ENCODE measurements at regions not wholly inside any gene's neighbourhood (a gene's known extent, or its start where the extent isn't known, plus 50 kb on each side); places are given as distances from the start of the nearest gene placed in this dataset.
A peak's percentile ranks its signal among the peaks of the same experiment; 100 is the strongest.
"Not testable (repeated sequence)": the region's sequence is repeated elsewhere in the genome, so short reads cannot be mapped to it uniquely, and the experiment has no call there.

DNA sequence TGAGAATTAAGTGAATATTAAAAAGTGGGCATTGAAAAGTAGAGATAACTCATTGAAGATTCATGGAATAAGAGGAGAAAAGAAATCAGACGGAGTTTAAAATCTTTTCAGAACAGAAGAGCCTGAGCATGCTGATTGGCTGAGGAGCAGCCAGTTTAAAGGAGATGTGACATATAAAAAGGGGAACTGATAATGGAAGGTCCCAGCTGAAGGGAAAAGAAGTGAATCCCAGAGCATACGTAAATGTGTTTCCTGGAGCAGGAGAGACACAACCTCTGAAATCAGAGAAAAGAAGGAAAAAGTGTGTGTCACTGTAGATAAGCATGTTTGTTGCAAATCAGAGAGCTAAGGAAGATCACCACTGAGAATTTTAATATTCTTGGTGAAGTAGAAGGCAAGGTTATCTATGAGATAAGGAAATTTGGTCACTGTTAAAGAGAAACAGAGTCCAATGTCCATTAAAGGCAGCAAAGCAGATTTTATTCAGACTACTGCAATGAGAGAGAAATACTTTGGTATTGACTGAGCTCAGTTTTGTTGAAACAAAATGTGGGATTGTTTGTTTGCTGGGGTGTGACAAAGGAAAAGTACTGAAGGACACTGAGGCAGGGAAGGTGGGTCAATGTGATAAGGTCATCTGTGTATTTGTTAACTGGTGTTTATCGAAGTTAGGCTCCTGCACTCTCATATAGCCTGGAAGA lies 84.6 kb upstream of the WDR72 start:
- no peak for DNase-seq

DNA sequence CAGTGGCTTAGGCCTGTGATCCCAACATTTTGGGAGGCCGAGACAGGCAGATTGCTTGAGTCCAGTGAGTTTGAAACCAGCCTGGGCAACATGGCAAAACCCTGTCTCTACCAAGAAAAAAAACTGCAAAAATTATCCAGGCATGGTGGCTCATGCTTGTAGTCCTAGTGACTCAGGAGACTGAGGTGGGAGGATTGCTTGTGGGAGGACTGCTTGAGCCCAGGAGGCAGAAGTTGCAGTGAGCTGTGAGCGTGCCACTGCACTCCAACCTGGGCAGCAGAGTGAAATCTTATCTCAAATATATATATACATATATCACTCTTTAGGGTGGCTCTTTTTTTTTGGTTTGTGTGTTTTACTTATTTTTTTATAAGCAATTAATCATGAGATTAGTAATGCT lies 83.7 kb upstream of the WDR72 start:
- no peak for DNase-seq

GRCh38 chr15:53841651-53842050 lies 82.2 kb upstream of the WDR72 start:
- DNase-seq: no peak

DNA sequence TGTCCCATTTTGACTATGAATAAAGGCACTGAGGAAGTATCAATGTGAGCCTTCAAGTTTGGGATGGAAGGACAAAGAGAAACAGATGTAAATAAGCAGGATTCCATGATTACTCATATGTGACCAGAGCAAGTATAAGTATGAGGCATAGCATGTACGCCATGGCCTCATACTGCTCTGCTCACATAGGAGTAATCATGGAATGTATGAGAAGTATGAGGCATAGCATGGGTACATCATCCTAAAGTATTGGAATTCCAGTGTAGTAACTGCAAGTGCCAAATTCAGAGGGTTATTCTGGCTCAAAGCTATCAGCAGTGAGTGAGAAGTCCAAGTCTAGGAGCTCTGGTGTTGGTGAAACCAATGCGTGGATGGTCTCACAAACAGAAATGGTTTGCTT lies 81.2 kb upstream of the WDR72 start:
- DNase-seq: no peak

DNA sequence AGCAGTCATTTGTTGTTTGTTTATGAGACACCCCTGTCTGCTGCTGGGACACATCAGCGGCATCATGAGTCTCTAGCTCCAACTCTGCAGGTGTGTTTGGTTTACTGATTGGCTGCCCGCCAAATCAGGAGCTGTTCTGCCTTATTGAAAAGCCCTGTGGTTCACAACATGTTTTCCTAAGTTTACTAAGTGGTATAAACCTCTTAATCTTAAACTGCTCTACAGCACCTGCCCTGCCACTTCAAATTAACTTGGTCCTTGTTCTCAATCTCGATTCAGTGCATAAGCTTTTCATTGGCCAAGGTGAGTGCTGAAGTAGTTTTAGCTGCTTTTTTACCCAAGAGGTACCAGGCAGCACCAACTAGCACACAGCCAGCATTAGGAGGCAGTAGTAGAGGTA lies 77.8 kb upstream of the WDR72 start:
- DNase-seq: peak; percentile 94

- DNase-seq: no peak
Measured at GRCh38 chr15:53836618-53837017, 77.2 kb upstream of the WDR72 start.

DNA sequence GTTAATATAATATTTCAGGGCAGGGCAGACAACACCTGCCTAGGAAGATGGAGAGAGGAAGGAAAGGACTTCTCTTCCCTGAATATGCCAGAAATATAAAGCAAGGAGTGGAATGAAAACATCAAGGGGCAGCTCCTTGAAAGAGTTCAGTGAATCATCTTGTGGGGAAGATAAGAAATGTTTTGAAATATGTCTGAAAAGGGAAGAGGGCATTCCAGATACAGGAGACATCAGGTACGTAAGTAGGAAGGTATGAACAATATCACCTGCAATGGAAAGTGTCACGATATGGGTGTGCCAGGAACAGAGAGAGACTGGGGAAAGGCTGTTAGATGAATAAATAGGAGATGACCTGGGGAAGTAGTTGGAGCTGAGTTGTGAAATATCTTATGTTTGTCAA lies 75.8 kb upstream of the WDR72 start:
- no peak for DNase-seq

DNA sequence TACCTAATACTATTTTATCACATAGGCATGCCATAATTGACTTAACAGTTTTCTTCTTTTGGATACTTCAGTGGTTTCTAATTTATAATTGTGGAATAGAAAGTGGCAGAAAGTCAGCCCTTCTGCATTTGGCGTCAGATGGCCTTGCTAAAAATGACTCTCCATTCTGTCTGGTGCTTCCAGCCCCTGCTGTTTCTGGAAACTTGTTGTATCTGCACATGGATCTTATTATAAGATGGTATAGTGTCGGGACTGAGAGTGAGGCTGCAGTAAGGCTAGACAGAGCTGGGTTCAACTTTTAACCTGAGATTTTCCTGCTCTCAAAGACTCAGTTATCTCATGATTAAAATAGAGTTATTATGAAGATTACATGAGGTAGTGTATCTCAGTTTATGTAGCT lies 74.8 kb upstream of the WDR72 start:
- no peak for DNase-seq

GRCh38 chr15:53833134-53833624 lies 73.7 kb upstream of the WDR72 start:
- DNase-seq: peak; percentile 54

- no peak for DNase-seq
Measured at GRCh38 chr15:53831907-53832770, 72.7 kb upstream of the WDR72 start.

DNA sequence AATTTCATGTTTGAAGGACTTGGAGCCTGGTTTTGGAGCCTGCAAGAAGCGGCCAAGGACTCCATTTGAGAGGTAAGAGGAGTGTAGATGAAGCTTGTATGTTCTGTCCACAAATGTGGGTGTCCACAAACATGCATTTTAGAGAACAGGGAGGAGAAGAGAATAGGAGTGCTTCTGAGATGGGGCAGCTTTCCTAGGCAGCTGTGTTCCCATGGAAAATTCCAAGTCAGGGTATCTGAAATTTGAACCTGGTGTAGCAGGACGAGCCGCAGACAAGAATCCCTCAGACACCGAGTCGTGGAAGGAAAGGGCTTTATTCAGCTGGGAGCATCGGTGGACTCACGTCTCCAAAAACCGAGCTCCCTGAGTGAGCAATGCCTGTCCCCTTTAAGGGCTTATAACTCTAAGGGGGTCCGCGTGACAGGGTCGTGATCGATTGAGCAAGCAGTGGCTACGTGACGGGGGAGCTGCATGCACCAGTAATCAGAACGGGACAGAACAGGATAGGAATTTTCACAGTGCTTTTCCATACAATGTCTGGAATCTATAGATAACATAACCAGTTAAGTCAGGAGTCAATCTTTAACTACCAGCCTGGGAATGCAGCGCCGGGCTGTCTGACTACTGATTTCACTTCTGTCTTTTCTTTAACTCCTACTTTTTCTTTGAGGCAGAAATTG lies 71.4 kb upstream of the WDR72 start:
- DNase-seq: no peak

DNA sequence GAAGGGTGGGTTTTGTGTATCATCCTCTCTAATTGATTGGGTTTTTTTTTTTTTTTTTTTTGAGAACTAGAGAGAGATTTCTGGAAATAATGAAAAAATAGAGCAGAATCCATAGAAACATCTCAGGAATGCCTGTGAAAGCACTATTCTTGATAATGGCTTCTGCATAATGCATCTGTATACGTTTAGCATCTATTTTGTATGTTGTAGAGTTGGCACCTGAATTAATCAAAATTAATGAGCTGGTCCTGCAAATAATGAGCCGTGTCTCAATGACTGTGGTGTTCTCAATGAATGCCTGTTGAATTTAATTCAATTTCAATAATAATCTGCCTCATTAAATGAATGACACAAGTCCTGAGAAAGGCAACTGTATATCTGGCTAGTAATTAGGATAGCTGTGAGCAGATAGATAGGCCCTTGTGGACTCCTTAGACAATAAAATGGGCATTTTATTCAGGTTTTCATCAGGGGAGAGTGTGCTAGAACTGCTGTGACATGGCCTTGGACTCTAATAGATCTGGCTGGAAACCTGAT lies 70.5 kb upstream of the WDR72 start:
- DNase-seq: no peak

DNA sequence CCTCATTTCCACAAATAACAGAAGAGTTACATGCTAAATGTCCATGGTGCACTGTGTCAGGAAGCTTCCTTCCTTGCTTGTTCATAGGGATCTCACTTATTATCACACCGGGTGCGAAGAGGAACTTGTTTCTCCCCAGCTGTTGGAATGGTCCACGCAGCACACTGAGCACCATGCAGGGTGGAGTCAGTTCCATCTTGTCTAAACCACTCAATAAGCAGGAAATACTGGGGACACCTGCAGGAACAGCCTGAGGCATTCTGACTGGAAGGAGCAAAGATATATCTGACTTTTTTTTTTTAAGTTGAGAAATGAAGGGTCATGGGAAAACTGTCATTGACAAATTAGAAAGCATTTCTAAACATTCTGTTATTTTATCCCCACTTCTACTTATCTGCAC lies 70.0 kb upstream of the WDR72 start:
- DNase-seq: no peak

DNA sequence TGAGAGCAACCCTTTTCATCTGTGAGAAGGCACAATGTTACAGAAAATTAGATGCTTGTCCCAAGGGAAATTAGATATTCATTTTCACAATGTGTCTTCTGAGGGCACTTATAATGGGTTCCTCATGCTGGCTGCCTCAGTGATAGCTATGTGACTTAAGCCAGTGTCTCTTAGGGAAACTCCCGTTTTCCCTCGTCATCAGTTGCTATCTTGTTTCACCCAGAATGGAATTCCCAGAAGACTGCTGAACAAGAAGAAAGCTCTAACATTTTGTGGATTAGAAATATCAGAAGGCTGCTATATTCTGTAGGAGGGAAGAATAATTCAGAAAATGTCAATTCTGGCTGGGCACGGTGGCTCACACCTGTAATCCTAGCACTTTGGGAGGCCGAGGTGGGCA lies 67.9 kb upstream of the WDR72 start:
- no peak for DNase-seq

DNA sequence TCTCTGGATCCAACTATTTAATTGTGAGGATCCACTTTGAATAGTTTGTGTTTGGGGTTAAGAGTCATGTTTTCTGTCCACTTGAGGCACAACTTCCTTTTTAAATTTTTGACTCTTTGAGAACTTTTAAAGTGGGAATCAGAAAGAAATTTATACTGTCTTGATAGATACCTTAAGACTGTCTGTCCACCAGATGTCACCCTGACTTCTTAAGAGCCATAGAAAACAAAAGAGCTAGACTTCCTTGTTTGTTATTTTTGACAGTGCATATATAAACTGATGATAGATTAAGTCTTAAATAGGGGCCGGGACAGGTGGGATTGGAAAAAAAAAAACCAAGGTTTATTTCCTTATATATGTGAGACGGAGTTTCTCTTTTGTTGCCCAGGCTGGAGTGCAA lies 52.1 kb upstream of the WDR72 start:
- peak; percentile 50 for DNase-seq

DNA sequence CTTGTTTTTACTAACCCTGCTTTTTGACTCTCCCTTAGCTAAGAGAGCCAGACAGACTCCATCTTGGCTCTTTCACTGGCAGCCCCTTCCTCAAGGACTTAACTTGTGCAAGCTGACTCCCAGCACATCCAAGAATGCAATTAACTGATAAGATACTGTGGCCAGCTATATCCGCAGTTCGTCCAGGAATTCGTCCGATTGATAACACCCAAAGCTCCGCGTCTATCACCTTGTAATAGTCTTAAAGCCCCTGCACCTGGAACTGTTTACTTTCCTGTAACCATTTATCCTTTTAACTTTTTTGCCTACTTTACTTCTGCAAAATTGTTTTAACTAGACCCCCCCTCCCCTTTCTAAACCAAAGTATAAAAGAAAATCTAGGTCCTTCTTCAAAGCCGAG lies 50.8 kb upstream of the WDR72 start:
- DNase-seq: not testable (repeated sequence)

Data from COR-L47 (cell line).